ENCODE measurements at regions not wholly inside any gene's neighbourhood (a gene's known extent, or its start where the extent isn't known, plus 50 kb on each side); places are given as distances from the start of the nearest gene placed in this dataset.

GRCh38 chr5:173697931-173698579, 81.6 kb upstream of the BOD1 start:
- ChIA-PET POLR2A (interaction anchor here (1.0 kb wide), 1 partner anchor 18 kb away, joined by 4 read pairs; no protein-coding TSS in a partner anchor), CTCF (ENCODE audit: low intra/inter-chr PET ratio) (no interaction called here)
- BruUV-seq (replicated peaks): no TSS peak
- H3K27ac ChIP-seq (ENCODE audit: extremely low read depth, low read depth, low read length): no peak overlapping the region
- no peak for ATAC-seq
- H3K9me1 ChIP-seq (ENCODE audit: control insufficient read depth, insufficient read depth, low read length): no peaks in the 10 kb centered on the region
- H3K9ac ChIP-seq (ENCODE audit: insufficient read depth in 1 of 2, low read depth in 2 of 2, low read length in 2 of 2): no peak overlapping the region
- no peak overlapping the region for H3K4me2 ChIP-seq (ENCODE audit: insufficient read depth, low read length)
- H3K9me3 ChIP-seq (replicated peaks; ENCODE audit: control insufficient read depth, insufficient read depth, low read depth, low read length): no peaks in the 10 kb centered on the region; the same call in 1 of the 2 replicates
- no peak for DNase-seq (ENCODE audit: extremely low read depth in 1 of 4, low spot score in 3 of 4)
- no peak for FAIRE-seq
- H3K79me2 ChIP-seq (ENCODE audit: control insufficient read depth, insufficient read depth, low read length): no peaks in the 10 kb centered on the region
- in situ Hi-C loops (cut with MboI) (no loop called here), intact Hi-C loops (cut with micrococcal nuclease) (no loop called here)
- peaks cover 6 to 21% of the 10 kb centered on the region in 2 experiments; a peak in 4 of 5 replicates for H3K4me1 ChIP-seq (replicated peaks in 1 of 2; ENCODE audit: control insufficient read depth in 2 of 2, insufficient read depth in 2 of 2, low read length in 2 of 2)
- no peaks in the 10 kb centered on the region for H3K36me3 ChIP-seq (ENCODE audit: control insufficient read depth, insufficient read depth, low read length)
- H2AFZ ChIP-seq (ENCODE audit: low read depth, low read length): no peak overlapping the region
- H3K27me3 ChIP-seq (ENCODE audit: control insufficient read depth in 2 of 2, insufficient read depth in 2 of 2, low read length in 2 of 2): no peaks in the 10 kb centered on the region
- H4K20me1 ChIP-seq (replicated peaks; ENCODE audit: control insufficient read depth, insufficient read depth, low read length): no peaks in the 10 kb centered on the region
- TF ChIP-seq ZNF408 (CRISPR knock-in tag; IDR thresholded peaks at IDR 0.05; ENCODE audit: low read depth) (no peak), E2F1 (CRISPR knock-in tag; IDR thresholded peaks at IDR 0.05) (no peak), ZNF518B (CRISPR knock-in tag; IDR thresholded peaks at IDR 0.05) (no peak), ZBTB12 (CRISPR knock-in tag; IDR thresholded peaks at IDR 0.05) (no peak), MTF1 (CRISPR knock-in tag; IDR thresholded peaks at IDR 0.05; ENCODE audit: borderline replicate concordance) (no peak), TAL1 (IDR thresholded peaks at IDR 0.05) (no peak)
- H3K4me3 ChIP-seq: no peak overlapping the region
- WGBS (ENCODE audit: insufficient coverage, low coverage, missing lambda C conversion rate): 51% methylated on average over 10 of the region's 11 CpGs

Data from K562 (cell line).